HepG2 (cell line): ENCODE measurements at regions not wholly inside any gene's neighbourhood (a gene's known extent, or its start where the extent isn't known, plus 50 kb on each side); places are given as distances from the start of the nearest gene placed in this dataset.

Experiments
- ATAC-seq: fragments of 200-7000 bp; cut with Tn5 transposase; 3 replicates; pipeline ENCODE4 v1.9.1; 2020; ENCODE audit warnings: mild to moderate bottlenecking, moderate library complexity
- BruUV-seq: library from RNA; stranded (reverse); fragments of 400-500 nt; replicated peaks from 2 replicates; lab custom pipeline; 2021; lab: Mats Ljungman, UMichigan
- CTCF ChIA-PET: fragments of 300-600 bp; formaldehyde crosslinking; extraction: SDS; loops from one replicate; lab custom pipeline; 2021; ENCODE audit warnings: low total read pairs, inconsistent platforms, low intra/inter-chr PET ratio; lab: Yijun Ruan, JAX
- POLR2A ChIA-PET: fragments of 350-600 bp; sonication (Branson Sonifier 250); formaldehyde crosslinking; loops from one replicate; lab custom pipeline; 2020; ENCODE audit warnings: antibody characterized with exemption, inconsistent platforms; lab: Yijun Ruan, JAX
- DNase-seq: peaks from one replicate; pipeline ENCODE4 v3.0.0-alpha.2; 2015; ENCODE audit warnings: low spot score
- FAIRE-seq: peaks from 3 replicates; lab custom pipeline; 2011; peaks lifted over from hg19 to GRCh38; lab: Jason Lieb, UNC
- H2AFZ ChIP-seq: one replicate; pipeline ENCODE4 v1.6.1; 2011; ENCODE audit warnings: low read length, inconsistent platforms
- H3K27ac ChIP-seq: fragments of 300-600 bp; 3 replicates; pipeline ENCODE4 v1.8.0; 2011; ENCODE audit warnings: mixed run types, mild to moderate bottlenecking, mixed read lengths, low read length, inconsistent platforms; ENCODE audit not compliant: insufficient read depth; ENCODE audit errors: extremely low read length
- H3K27me3 ChIP-seq, 2 experiments: fragments of 200-600 bp in 1 of 2; 2 replicates in 1 of 2; 3 replicates in 1 of 2; pipeline versions ENCODE4 v1.6.0 to v1.8.0; 2011; ENCODE audit warnings: low read length in 2 of 2, mild to moderate bottlenecking in 2 of 2, moderate library complexity in 2 of 2, inconsistent platforms in 1 of 2; ENCODE audit not compliant: insufficient read depth in 2 of 2, control insufficient read depth in 1 of 2
- H3K36me3 ChIP-seq, 2 experiments: fragments of 200-600 bp in 1 of 2; replicated peaks in 1 of 2; 2 replicates in 1 of 2; 3 replicates in 1 of 2; pipeline versions ENCODE4 v1.5.1 to v1.8.0; 2011; ENCODE audit warnings: low read length in 2 of 2, inconsistent platforms in 1 of 2; ENCODE audit not compliant: insufficient read depth in 2 of 2, control insufficient read depth in 1 of 2
- H3K4me1 ChIP-seq: 2 replicates; pipeline ENCODE4 v1.5.1; 2012; ENCODE audit warnings: low read length, inconsistent platforms; ENCODE audit not compliant: insufficient read depth
- H3K4me2 ChIP-seq: 2 replicates; pipeline ENCODE4 v1.6.0; 2011; ENCODE audit warnings: low read depth, low read length, inconsistent platforms
- H3K4me3 ChIP-seq, 3 experiments: fragments of 200-600 bp in 1 of 3; sonication (generic), shearing (Covaris generic) in 1 of 3; replicated peaks in 1 of 3; 2 replicates each; pipeline ENCODE4 v1.5.1; 2011 to 2016; ENCODE audit warnings: low read length in 3 of 3, inconsistent platforms in 2 of 3, low read depth in 2 of 3, mild to moderate bottlenecking in 2 of 3, control low read depth in 1 of 3, mixed read lengths in 1 of 3; ENCODE audit not compliant: insufficient read depth in 1 of 3
- H3K79me2 ChIP-seq: one replicate; pipeline ENCODE4 v1.6.1; 2011; ENCODE audit warnings: low read length, inconsistent platforms; ENCODE audit not compliant: insufficient read depth
- H3K9ac ChIP-seq: 2 replicates; pipeline ENCODE4 v1.6.0; 2011; ENCODE audit warnings: mild to moderate bottlenecking, low read depth, low read length, inconsistent platforms; ENCODE audit not compliant: insufficient read depth
- H3K9me3 ChIP-seq: 2 replicates; pipeline ENCODE4 v1.5.1; 2012; ENCODE audit warnings: mild to moderate bottlenecking, low read length
- H4K20me1 ChIP-seq: 2 replicates; pipeline ENCODE4 v1.6.0; 2011; ENCODE audit warnings: inconsistent platforms, mild to moderate bottlenecking, low read length, moderate library complexity; ENCODE audit not compliant: insufficient read depth
- BRD4 ChIP-seq: sonication (generic); formaldehyde crosslinking; IDR thresholded peaks from 2 replicates; pipeline ENCODE4 v1.4.0; 2020; ENCODE audit warnings: missing genetic modification reagents
- CCDC6 ChIP-seq: sonication (generic); formaldehyde crosslinking; IDR thresholded peaks from 2 replicates; pipeline ENCODE4 v1.8.1; 2022; ENCODE audit warnings: mild to moderate bottlenecking, missing genetic modification reagents, moderate library complexity
- CREM ChIP-seq, 2 experiments: sonication (generic) in 1 of 2; formaldehyde crosslinking in 1 of 2; IDR thresholded peaks; 2 replicates each; pipeline versions ENCODE4 v1.4.0 to v1.6.1; 2016 to 2020; ENCODE audit warnings: antibody characterized with exemption in 1 of 2, mild to moderate bottlenecking in 1 of 2, missing genetic modification reagents in 1 of 2
- ELF3 ChIP-seq: IDR thresholded peaks from 2 replicates; pipeline ENCODE4 v1.6.1; 2016; ENCODE audit warnings: missing genetic modification reagents, missing compliant biosample characterization
- HOXA7 ChIP-seq: sonication (generic); formaldehyde crosslinking; IDR thresholded peaks from 2 replicates; pipeline ENCODE4 v1.8.1; 2022; ENCODE audit warnings: mild to moderate bottlenecking, missing genetic modification reagents, moderate library complexity
- KLF16 ChIP-seq, 2 experiments: sonication (generic) in 1 of 2; formaldehyde crosslinking in 1 of 2; IDR thresholded peaks; 2 replicates each; pipeline versions ENCODE4 v1.6.1 to v1.8.0; 2016 to 2023; ENCODE audit warnings: missing genetic modification reagents in 2 of 2, missing compliant biosample characterization in 1 of 2
- KMT2A ChIP-seq: sonication (generic); formaldehyde crosslinking; IDR thresholded peaks from 2 replicates; pipeline ENCODE4 v1.4.0; 2020; ENCODE audit warnings: missing genetic modification reagents
- NR2F6 ChIP-seq, 2 experiments: IDR thresholded peaks; 2 replicates each; pipeline ENCODE4 v1.6.1; 2016; ENCODE audit warnings: antibody characterized with exemption in 1 of 2, mild to moderate bottlenecking in 1 of 2
- SPEN ChIP-seq: sonication (generic); formaldehyde crosslinking; IDR thresholded peaks from 2 replicates; pipeline ENCODE4 v1.5.1; 2020; ENCODE audit warnings: low read depth, mild to moderate bottlenecking, missing genetic modification reagents
- SRY ChIP-seq: sonication (generic); formaldehyde crosslinking; IDR thresholded peaks from 2 replicates; pipeline ENCODE4 v1.8.0; 2022; ENCODE audit warnings: mild to moderate bottlenecking, missing genetic modification reagents
- ZBTB3 ChIP-seq: sonication (generic); formaldehyde crosslinking; IDR thresholded peaks from 2 replicates; pipeline ENCODE4 v1.4.0; 2020; ENCODE audit warnings: low read depth, mild to moderate bottlenecking, moderate library complexity, missing genetic modification reagents, borderline replicate concordance
- ZNF142 ChIP-seq: sonication (generic); formaldehyde crosslinking; IDR thresholded peaks from 2 replicates; pipeline ENCODE4 v1.4.0; 2020; ENCODE audit warnings: missing genetic modification reagents
- ZNF512B ChIP-seq: sonication (generic); formaldehyde crosslinking; IDR thresholded peaks from 2 replicates; pipeline ENCODE4 v1.5.1; 2020; ENCODE audit warnings: missing genetic modification reagents, mild to moderate bottlenecking, borderline replicate concordance
- ZNF597 ChIP-seq: sonication (generic); formaldehyde crosslinking; IDR thresholded peaks from 2 replicates; pipeline ENCODE4 v1.5.0; 2020; ENCODE audit warnings: missing genetic modification reagents
- ZNF652 ChIP-seq: IDR thresholded peaks from 2 replicates; pipeline ENCODE4 v1.6.1; 2016; ENCODE audit warnings: low read depth, borderline replicate concordance
- ZNF670 ChIP-seq: sonication (generic); formaldehyde crosslinking; IDR thresholded peaks from 2 replicates; pipeline ENCODE4 v1.8.0; 2022; ENCODE audit warnings: mild to moderate bottlenecking, missing genetic modification reagents, borderline replicate concordance
- WGBS: methylation state at CpG from one replicate; pipeline ENCODE4 v1.1.6; 2017; ENCODE audit warnings: low lambda C conversion rate; 5-methylcytosine and 5-hydroxymethylcytosine counted together
- in situ Hi-C: cut with HindIII; loops from 2 replicates; pipeline ENCODE4 v1.10.0; 2017; ENCODE audit warnings: low pct_unique_long_range_greater_than_20kb; ENCODE audit not compliant: extremely low pct_ligation_motif_present
- intact Hi-C: fragments of 100-400 bp; cut with micrococcal nuclease; formaldehyde crosslinking; loops from one replicate; pipeline ENCODE4 v1.10.0; 2022; ENCODE audit not compliant: unreplicated experiment

GRCh38 chr6:168922436-168922835 is 331.2 kb downstream of the THBS2 start:
- no peak overlapping the region for H3K4me3 ChIP-seq
- no peak overlapping the region for H3K9ac ChIP-seq
- FAIRE-seq = no peak
- no peak for DNase-seq
- POLR2A ChIA-PET = no interaction called here
- no TSS peak for BruUV-seq
- H4K20me1 ChIP-seq = no peaks in the 10 kb centered on the region
- H3K9me3 ChIP-seq = no peaks in the 10 kb centered on the region
- no peak for ATAC-seq
- no peak overlapping the region for H3K4me2 ChIP-seq
- no peaks in the 10 kb centered on the region for H3K79me2 ChIP-seq
- in situ Hi-C loops (no loop called here), intact Hi-C loops (no loop called here)
- no peaks in the 10 kb centered on the region for H3K4me1 ChIP-seq
- no peaks in the 10 kb centered on the region for H3K36me3 ChIP-seq
- H3K27me3 ChIP-seq = peaks cover 0 to 17% of the 10 kb centered on the region in 2 experiments; a peak in 4 of 5 replicates
- no peak overlapping the region for H3K27ac ChIP-seq
- no peak overlapping the region for H2AFZ ChIP-seq
- WGBS = 50% methylated on average over 7 of the region's 7 CpGs
- CTCF ChIA-PET = no interaction called here
- TF ChIP-seq SRY = no peak
- no peak for TF ChIP-seq ZNF512B
- TF ChIP-seq HOXA7 = no peak
- TF ChIP-seq ZNF142 (CRISPR knock-in tag) = no peak
- no peak for TF ChIP-seq SPEN (CRISPR knock-in tag)
- TF ChIP-seq ZNF652 (CRISPR knock-in tag) = no peak
- TF ChIP-seq ZNF597 (CRISPR knock-in tag) = no peak
- TF ChIP-seq KLF16 (CRISPR knock-in tag; IDR thresholded peaks at IDR 0.05) = no peak
- TF ChIP-seq NR2F6 (IDR thresholded peaks at IDR 0.05) = no peak
- TF ChIP-seq NR2F6 (CRISPR knock-in tag; IDR thresholded peaks at IDR 0.05) = no peak
- TF ChIP-seq ELF3 (CRISPR knock-in tag) = no peak
- TF ChIP-seq BRD4 = no peak
- no peak for TF ChIP-seq ZNF670 (CRISPR knock-in tag)
- no peak for TF ChIP-seq CCDC6 (CRISPR knock-in tag)
- no peak for TF ChIP-seq KMT2A (CRISPR knock-in tag)
- TF ChIP-seq CREM (IDR thresholded peaks at IDR 0.05) = no peak
- TF ChIP-seq CREM (CRISPR knock-in tag; IDR thresholded peaks at IDR 0.05) = no peak
- TF ChIP-seq ZBTB3 (CRISPR knock-in tag) = no peak
